Activated T-helper 9 cell treated with anti-CD3 and anti-CD28 coated beads, Interleukin-2, amount 50 U/mL, for 16 hours (primary cell): ENCODE measurements at regions not wholly inside any gene's neighbourhood (a gene's known extent, or its start where the extent isn't known, plus 50 kb on each side); places are given as distances from the start of the nearest gene placed in this dataset.
"Not testable (repeated sequence)": the region's sequence is repeated elsewhere in the genome, so short reads cannot be mapped to it uniquely, and the experiment has no call there.

ENCODE experiments used
- DNase-seq: peaks from one replicate; pipeline ENCODE4 v3.0.0-alpha.2; 2020; ENCODE audit warnings: low read depth

- no peak for DNase-seq
Measured at GRCh38 chr4:177494791-177495190, 52.6 kb upstream of the AGA start.

- not testable (repeated sequence) for DNase-seq
Measured at GRCh38 chr4:177495626-177496025, 53.4 kb upstream of the AGA start.

GRCh38 chr4:177499537-177499936 is 57.3 kb upstream of the AGA start:
- DNase-seq = no peak

- no peak for DNase-seq
Measured at GRCh38 chr4:177505171-177505615, 63.0 kb upstream of the AGA start.

GRCh38 chr4:177508662-177509061 is 66.4 kb upstream of the AGA start:
- DNase-seq = no peak

- DNase-seq = no peak
Measured at GRCh38 chr4:177509226-177509745, 67.0 kb upstream of the AGA start.

- no peak for DNase-seq
Measured at GRCh38 chr4:177511611-177512010, 69.4 kb upstream of the AGA start.

GRCh38 chr4:177512646-177513045 is 70.4 kb upstream of the AGA start:
- DNase-seq = no peak

- DNase-seq = no peak
Measured at GRCh38 chr4:177517862-177518261, 75.6 kb upstream of the AGA start.

- no peak for DNase-seq
Measured at GRCh38 chr4:177519481-177520260, 77.4 kb upstream of the AGA start.

GRCh38 chr4:177528620-177529019 is 86.4 kb upstream of the AGA start:
- no peak for DNase-seq

GRCh38 chr4:177530561-177530960 is 88.3 kb upstream of the AGA start:
- no peak for DNase-seq

- no peak for DNase-seq
Measured at GRCh38 chr4:177532358-177532757, 90.1 kb upstream of the AGA start.

- DNase-seq = not testable (repeated sequence)
Measured at GRCh38 chr4:177534841-177535240, 92.6 kb upstream of the AGA start.

- no peak for DNase-seq
Measured at GRCh38 chr4:177546745-177547144, 104.5 kb upstream of the AGA start.

- no peak for DNase-seq
Measured at GRCh38 chr4:177547985-177548384, 105.7 kb upstream of the AGA start.

- DNase-seq = no peak
Measured at GRCh38 chr4:177555007-177555574, 112.9 kb upstream of the AGA start.

GRCh38 chr4:177557416-177557815 is 115.2 kb upstream of the AGA start:
- DNase-seq = no peak

- DNase-seq = no peak
Measured at GRCh38 chr4:177558995-177559394, 116.8 kb upstream of the AGA start.

- DNase-seq = no peak
Measured at GRCh38 chr4:177562163-177562562, 119.9 kb upstream of the AGA start.

GRCh38 chr4:177562859-177563258 is 120.6 kb upstream of the AGA start:
- DNase-seq = no peak

GRCh38 chr4:177566691-177567090 is 124.5 kb upstream of the AGA start:
- no peak for DNase-seq

GRCh38 chr4:177568931-177569330 is 126.7 kb upstream of the AGA start:
- DNase-seq = no peak

- no peak for DNase-seq
Measured at GRCh38 chr4:177569434-177569833, 127.2 kb upstream of the AGA start.
